GM12872 (cell line): ENCODE measurements at regions not wholly inside any gene's neighbourhood (a gene's known extent, or its start where the extent isn't known, plus 50 kb on each side); places are given as distances from the start of the nearest gene placed in this dataset.

Experiments used
- CTCF ChIP-seq: IDR thresholded peaks from 3 replicates; pipeline ENCODE4 v1.5.1; 2011; ENCODE audit warnings: low read depth, mild to moderate bottlenecking, low read length, moderate library complexity; ENCODE audit not compliant: insufficient read depth

- no peak for TF ChIP-seq CTCF
These were observed 970.1 kb upstream of the AMELY start for GRCh38 chrY:7881696-7882095.

GRCh38 chrY:7879245-7879644, 967.7 kb upstream of the AMELY start:
- TF ChIP-seq CTCF = no peak

- TF ChIP-seq CTCF = no peak
These were observed 967.2 kb upstream of the AMELY start for GRCh38 chrY:7878719-7879118.

- no peak for TF ChIP-seq CTCF
These were observed 965.9 kb upstream of the AMELY start for GRCh38 chrY:7877458-7877857.

- peak; percentile 55 for TF ChIP-seq CTCF
These were observed 962.5 kb upstream of the AMELY start for GRCh38 chrY:7874080-7874479.

- TF ChIP-seq CTCF = no peak
These were observed 959.9 kb upstream of the AMELY start for GRCh38 chrY:7871304-7871932.

GRCh38 chrY:7866976-7867375, 955.4 kb upstream of the AMELY start:
- TF ChIP-seq CTCF = no peak
